Neural cell (in vitro differentiated cells): ENCODE measurements at regions not wholly inside any gene's neighbourhood (a gene's known extent, or its start where the extent isn't known, plus 50 kb on each side); places are given as distances from the start of the nearest gene placed in this dataset.

Source experiments
- H2AFZ ChIP-seq: fragments of 200-600, 300-800 bp; sonication (generic), shearing (Covaris generic); 2 replicates; pipeline ENCODE4 v1.6.0; 2014; ENCODE audit warnings: low read depth, mild to moderate bottlenecking, antibody characterized with exemption, low read length, moderate library complexity
- H3F3A ChIP-seq: fragments of 200-600 bp; shearing (Covaris generic); 2 replicates; pipeline ENCODE4 v1.6.1; 2016; ENCODE audit warnings: mild to moderate bottlenecking, moderate library complexity, mixed read lengths, antibody characterized with exemption, low read length; ENCODE audit not compliant: insufficient read depth, poor library complexity, severe bottlenecking
- H3K27ac ChIP-seq: fragments of 200-600, 300-800 bp; sonication (generic), shearing (Covaris generic); 2 replicates; pipeline ENCODE4 v1.5.1; 2014; ENCODE audit warnings: mild to moderate bottlenecking, low read length, moderate library complexity
- H3K27me3 ChIP-seq: fragments of 300-800, 200-600 bp; sonication (generic), shearing (Covaris generic); 2 replicates; pipeline ENCODE4 v1.6.0; 2014; ENCODE audit warnings: mild to moderate bottlenecking, low read depth, low read length, moderate library complexity; ENCODE audit not compliant: insufficient read depth
- H3K36me3 ChIP-seq: fragments of 300-800, 200-600 bp; sonication (generic), shearing (Covaris generic); 2 replicates; pipeline ENCODE4 v1.5.1; 2014; ENCODE audit warnings: mild to moderate bottlenecking, antibody characterized with exemption, low read length, moderate library complexity; ENCODE audit not compliant: insufficient read depth
- H3K4me2 ChIP-seq: fragments of 300-800, 200-600 bp; sonication (generic), shearing (Covaris generic); 2 replicates; pipeline ENCODE4 v1.6.0; 2014; ENCODE audit warnings: mild to moderate bottlenecking, low read length
- H3K4me3 ChIP-seq: fragments of 300-800, 200-600 bp; sonication (generic), shearing (Covaris generic); 2 replicates; pipeline ENCODE4 v1.5.1; 2014; ENCODE audit warnings: mild to moderate bottlenecking, low read length, moderate library complexity
- H3K79me2 ChIP-seq: fragments of 200-600 bp; shearing (Covaris generic); replicated peaks from 2 replicates; pipeline ENCODE4 v1.6.0; 2014; ENCODE audit warnings: mild to moderate bottlenecking, low read length, moderate library complexity; ENCODE audit not compliant: insufficient read depth
- H3K9ac ChIP-seq: fragments of 300-800, 200-600 bp; sonication (generic), shearing (Covaris generic); 2 replicates; pipeline ENCODE4 v1.6.1; 2016; ENCODE audit warnings: mild to moderate bottlenecking, low read length, mixed read lengths
- H3K9me2 ChIP-seq: fragments of 200-600 bp; shearing (Covaris generic); 2 replicates; pipeline ENCODE4 v1.6.1; 2016; ENCODE audit warnings: mild to moderate bottlenecking, low read length, mixed read lengths; ENCODE audit not compliant: insufficient read depth
- H3K9me3 ChIP-seq: fragments of 200-600, 300-800 bp; sonication (generic), shearing (Covaris generic); 2 replicates; pipeline ENCODE4 v1.6.1; 2016; ENCODE audit warnings: mild to moderate bottlenecking, mixed run types, low read length, moderate library complexity, mixed read lengths
- H4K20me1 ChIP-seq: fragments of 200-600 bp; shearing (Covaris generic); 2 replicates; pipeline ENCODE4 v1.6.1; 2016; ENCODE audit warnings: mild to moderate bottlenecking, mixed run types; ENCODE audit not compliant: insufficient read depth
- EP300 ChIP-seq: fragments of 450-650 bp; conservative IDR thresholded peaks from 2 replicates; pipeline ENCODE4 v1.6.1; 2014; ENCODE audit warnings: antibody characterized with exemption, mild to moderate bottlenecking, moderate library complexity; ENCODE audit not compliant: poor library complexity, severe bottlenecking
- EZH2 ChIP-seq: fragments of 200-600, 300-800 bp; shearing (Covaris generic), sonication (generic); IDR thresholded peaks from 2 replicates; pipeline ENCODE4 v1.6.1; 2014; ENCODE audit warnings: antibody characterized with exemption, low read length, borderline replicate concordance, mild to moderate bottlenecking; ENCODE audit not compliant: insufficient read depth, poor library complexity, severe bottlenecking
- MXI1 ChIP-seq: fragments of 450-650 bp; conservative IDR thresholded peaks from 2 replicates; pipeline ENCODE4 v1.6.1; 2014; ENCODE audit warnings: antibody characterized with exemption, mild to moderate bottlenecking; ENCODE audit not compliant: poor library complexity, severe bottlenecking
- POLR2AphosphoS5 ChIP-seq: IDR thresholded peaks from 2 replicates; pipeline ENCODE4 v1.6.1; 2012
- RAD21 ChIP-seq: fragments of 450-650 bp; conservative IDR thresholded peaks from 2 replicates; pipeline ENCODE4 v1.6.1; 2014; ENCODE audit warnings: antibody characterized with exemption, mild to moderate bottlenecking, moderate library complexity
- SMC3 ChIP-seq: fragments of 450-650 bp; conservative IDR thresholded peaks from 2 replicates; pipeline ENCODE4 v1.6.1; 2014; ENCODE audit warnings: antibody characterized with exemption, mild to moderate bottlenecking, moderate library complexity; ENCODE audit not compliant: poor library complexity
- TAF1 ChIP-seq: IDR thresholded peaks from 2 replicates; pipeline ENCODE4 v1.6.1; 2012; ENCODE audit warnings: low read depth
- TF ChIP-seq, protein P1 (sequence below): fragments of 450-650 bp; IDR thresholded peaks from 2 replicates; pipeline ENCODE4 v1.5.1; 2014; ENCODE audit warnings: antibody characterized with exemption, mild to moderate bottlenecking, moderate library complexity; ENCODE audit not compliant: poor library complexity, severe bottlenecking
- TF ChIP-seq, protein P2 (sequence below): IDR thresholded peaks from 2 replicates; pipeline ENCODE4 v1.6.1; 2012; ENCODE audit warnings: borderline replicate concordance

DNA sequence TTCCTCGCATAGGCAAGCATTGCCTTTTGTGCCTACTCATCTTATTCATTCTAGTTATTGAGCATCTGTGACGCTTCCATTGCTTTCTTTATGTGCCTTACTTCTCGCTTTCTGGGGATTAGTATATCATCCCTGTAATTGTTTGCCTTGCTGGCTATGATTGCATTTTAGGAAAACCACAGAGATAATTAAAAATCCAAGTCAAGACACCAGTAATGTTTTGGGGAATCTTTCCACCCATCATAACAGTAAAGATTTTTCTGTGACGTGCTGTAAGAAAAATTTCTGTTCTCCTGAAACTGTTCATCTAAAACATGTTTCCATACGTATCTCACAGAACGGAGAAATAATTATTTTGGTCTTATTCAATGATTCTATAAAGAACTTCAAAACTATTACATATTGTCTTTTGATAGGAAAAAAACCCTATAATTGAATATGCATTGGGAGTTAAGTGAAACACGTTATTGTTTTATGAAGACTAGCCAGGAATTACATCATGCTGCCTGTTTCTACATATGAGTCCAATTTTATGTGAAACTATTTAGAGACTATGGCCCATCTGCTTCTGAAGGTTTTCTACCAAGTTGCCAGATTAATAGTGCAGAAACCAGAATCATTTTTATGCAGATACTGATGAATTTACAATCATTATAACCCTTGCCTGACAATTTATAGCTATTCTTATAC lies 133.7 kb upstream of the FIBIN start:
- Histone ChIP-seq H3K4me3 (no peak overlapping the region), H4K20me1 (no peaks in the 10 kb centered on the region), H3K4me2 (no peak overlapping the region), H3K79me2 (no peaks in the 10 kb centered on the region), H3F3A (no peaks in the 10 kb centered on the region), H3K27me3 (no peaks in the 10 kb centered on the region), H3K9me3 (no peaks in the 10 kb centered on the region), H2AFZ (no peak overlapping the region), H3K9me2 (no peaks in the 10 kb centered on the region), H3K9ac (no peak overlapping the region), H3K36me3 (no peaks in the 10 kb centered on the region), H3K27ac (no peak overlapping the region)
- TF ChIP-seq TAF1 (no peak), RAD21 (no peak), EZH2 (no peak), EP300 (no peak), MXI1 (no peak), SMC3 (no peak)
- TF ChIP-seq, protein P1, sequence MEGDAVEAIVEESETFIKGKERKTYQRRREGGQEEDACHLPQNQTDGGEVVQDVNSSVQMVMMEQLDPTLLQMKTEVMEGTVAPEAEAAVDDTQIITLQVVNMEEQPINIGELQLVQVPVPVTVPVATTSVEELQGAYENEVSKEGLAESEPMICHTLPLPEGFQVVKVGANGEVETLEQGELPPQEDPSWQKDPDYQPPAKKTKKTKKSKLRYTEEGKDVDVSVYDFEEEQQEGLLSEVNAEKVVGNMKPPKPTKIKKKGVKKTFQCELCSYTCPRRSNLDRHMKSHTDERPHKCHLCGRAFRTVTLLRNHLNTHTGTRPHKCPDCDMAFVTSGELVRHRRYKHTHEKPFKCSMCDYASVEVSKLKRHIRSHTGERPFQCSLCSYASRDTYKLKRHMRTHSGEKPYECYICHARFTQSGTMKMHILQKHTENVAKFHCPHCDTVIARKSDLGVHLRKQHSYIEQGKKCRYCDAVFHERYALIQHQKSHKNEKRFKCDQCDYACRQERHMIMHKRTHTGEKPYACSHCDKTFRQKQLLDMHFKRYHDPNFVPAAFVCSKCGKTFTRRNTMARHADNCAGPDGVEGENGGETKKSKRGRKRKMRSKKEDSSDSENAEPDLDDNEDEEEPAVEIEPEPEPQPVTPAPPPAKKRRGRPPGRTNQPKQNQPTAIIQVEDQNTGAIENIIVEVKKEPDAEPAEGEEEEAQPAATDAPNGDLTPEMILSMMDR = no peak
- TF ChIP-seq, protein P2, sequence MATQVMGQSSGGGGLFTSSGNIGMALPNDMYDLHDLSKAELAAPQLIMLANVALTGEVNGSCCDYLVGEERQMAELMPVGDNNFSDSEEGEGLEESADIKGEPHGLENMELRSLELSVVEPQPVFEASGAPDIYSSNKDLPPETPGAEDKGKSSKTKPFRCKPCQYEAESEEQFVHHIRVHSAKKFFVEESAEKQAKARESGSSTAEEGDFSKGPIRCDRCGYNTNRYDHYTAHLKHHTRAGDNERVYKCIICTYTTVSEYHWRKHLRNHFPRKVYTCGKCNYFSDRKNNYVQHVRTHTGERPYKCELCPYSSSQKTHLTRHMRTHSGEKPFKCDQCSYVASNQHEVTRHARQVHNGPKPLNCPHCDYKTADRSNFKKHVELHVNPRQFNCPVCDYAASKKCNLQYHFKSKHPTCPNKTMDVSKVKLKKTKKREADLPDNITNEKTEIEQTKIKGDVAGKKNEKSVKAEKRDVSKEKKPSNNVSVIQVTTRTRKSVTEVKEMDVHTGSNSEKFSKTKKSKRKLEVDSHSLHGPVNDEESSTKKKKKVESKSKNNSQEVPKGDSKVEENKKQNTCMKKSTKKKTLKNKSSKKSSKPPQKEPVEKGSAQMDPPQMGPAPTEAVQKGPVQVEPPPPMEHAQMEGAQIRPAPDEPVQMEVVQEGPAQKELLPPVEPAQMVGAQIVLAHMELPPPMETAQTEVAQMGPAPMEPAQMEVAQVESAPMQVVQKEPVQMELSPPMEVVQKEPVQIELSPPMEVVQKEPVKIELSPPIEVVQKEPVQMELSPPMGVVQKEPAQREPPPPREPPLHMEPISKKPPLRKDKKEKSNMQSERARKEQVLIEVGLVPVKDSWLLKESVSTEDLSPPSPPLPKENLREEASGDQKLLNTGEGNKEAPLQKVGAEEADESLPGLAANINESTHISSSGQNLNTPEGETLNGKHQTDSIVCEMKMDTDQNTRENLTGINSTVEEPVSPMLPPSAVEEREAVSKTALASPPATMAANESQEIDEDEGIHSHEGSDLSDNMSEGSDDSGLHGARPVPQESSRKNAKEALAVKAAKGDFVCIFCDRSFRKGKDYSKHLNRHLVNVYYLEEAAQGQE = no peak

DNA sequence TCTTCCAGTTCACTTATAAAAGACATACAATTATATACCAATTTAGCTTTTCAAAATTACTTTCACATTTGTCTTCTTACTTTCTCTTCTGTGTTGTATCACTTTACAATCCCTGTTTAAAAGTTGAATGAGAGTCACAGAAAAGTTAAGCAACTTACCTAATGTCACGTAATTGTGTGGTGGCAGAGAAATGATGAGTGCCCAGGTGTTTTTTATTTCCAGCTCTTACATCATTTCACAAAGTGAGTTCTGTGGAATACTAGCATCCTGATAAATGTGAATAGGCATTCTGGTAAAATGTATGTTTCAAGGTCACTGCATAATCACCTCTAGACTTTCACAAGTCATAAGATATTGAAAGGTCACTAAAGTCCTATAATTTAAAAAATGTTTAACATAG lies 133.0 kb upstream of the FIBIN start:
- Histone ChIP-seq H3K79me2 (no peaks in the 10 kb centered on the region), H2AFZ (no peak overlapping the region), H3K9ac (no peak overlapping the region), H3F3A (no peaks in the 10 kb centered on the region), H3K4me3 (no peak overlapping the region), H3K9me3 (no peaks in the 10 kb centered on the region), H3K9me2 (no peaks in the 10 kb centered on the region), H3K36me3 (no peaks in the 10 kb centered on the region), H4K20me1 (no peaks in the 10 kb centered on the region), H3K4me2 (no peak overlapping the region), H3K27ac (no peak overlapping the region), H3K27me3 (no peaks in the 10 kb centered on the region)
- TF ChIP-seq POLR2AphosphoS5 (no peak), EZH2 (no peak), SMC3 (no peak), RAD21 (no peak), EP300 (no peak), TAF1 (no peak), MXI1 (no peak)
- TF ChIP-seq, protein P1 = no peak
- TF ChIP-seq, protein P2 = no peak
